A673 (cell line): ENCODE measurements at regions not wholly inside any gene's neighbourhood (a gene's known extent, or its start where the extent isn't known, plus 50 kb on each side); places are given as distances from the start of the nearest gene placed in this dataset.

ENCODE experiments used
- EZH2 ChIP-seq: fragments of 200-600 bp; sonication (generic); IDR thresholded peaks from 2 replicates; pipeline ENCODE4 v1.6.1; 2017; ENCODE audit warnings: borderline replicate concordance, low read depth, mild to moderate bottlenecking, mixed read lengths, antibody characterized with exemption, low read length; ENCODE audit not compliant: poor library complexity, severe bottlenecking
- TF ChIP-seq, protein P1 (sequence below): fragments of 300-800, 200-600 bp; sonication (generic); conservative IDR thresholded peaks from 2 replicates; pipeline ENCODE4 v1.5.1; 2017; ENCODE audit warnings: low read depth, mild to moderate bottlenecking, antibody characterized with exemption, low read length, moderate library complexity, mixed read lengths

DNA sequence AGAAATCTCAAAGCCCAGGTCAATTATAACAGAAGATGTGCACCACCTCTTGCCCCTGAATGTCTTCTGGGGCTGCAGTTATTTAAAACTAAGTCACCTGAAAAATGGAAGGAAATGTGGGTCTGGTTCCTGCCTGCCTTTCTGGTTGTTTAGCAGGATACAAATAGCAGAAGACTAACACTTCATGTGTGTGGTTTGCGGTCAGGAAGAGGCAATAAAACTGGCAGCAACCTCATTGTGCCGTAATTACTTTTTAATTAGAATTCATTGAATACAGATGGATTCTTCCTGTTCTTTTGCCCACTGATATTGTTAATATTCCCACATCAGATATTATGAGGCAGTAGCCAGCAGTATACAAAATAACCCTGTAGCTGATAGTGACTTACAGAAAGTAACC, 345.7 kb downstream of the ZNF326 start:
- no peak for TF ChIP-seq EZH2
- TF ChIP-seq, protein P1, sequence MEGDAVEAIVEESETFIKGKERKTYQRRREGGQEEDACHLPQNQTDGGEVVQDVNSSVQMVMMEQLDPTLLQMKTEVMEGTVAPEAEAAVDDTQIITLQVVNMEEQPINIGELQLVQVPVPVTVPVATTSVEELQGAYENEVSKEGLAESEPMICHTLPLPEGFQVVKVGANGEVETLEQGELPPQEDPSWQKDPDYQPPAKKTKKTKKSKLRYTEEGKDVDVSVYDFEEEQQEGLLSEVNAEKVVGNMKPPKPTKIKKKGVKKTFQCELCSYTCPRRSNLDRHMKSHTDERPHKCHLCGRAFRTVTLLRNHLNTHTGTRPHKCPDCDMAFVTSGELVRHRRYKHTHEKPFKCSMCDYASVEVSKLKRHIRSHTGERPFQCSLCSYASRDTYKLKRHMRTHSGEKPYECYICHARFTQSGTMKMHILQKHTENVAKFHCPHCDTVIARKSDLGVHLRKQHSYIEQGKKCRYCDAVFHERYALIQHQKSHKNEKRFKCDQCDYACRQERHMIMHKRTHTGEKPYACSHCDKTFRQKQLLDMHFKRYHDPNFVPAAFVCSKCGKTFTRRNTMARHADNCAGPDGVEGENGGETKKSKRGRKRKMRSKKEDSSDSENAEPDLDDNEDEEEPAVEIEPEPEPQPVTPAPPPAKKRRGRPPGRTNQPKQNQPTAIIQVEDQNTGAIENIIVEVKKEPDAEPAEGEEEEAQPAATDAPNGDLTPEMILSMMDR = no peak
